WTC11 (cell line): ENCODE measurements at regions not wholly inside any gene's neighbourhood (a gene's known extent, or its start where the extent isn't known, plus 50 kb on each side); places are given as distances from the start of the nearest gene placed in this dataset.
A peak's percentile ranks its signal among the peaks of the same experiment; 100 is the strongest.

Experiments
- ATAC-seq: fragments of 200-7000 bp; cut with Tn5 transposase; 2 replicates; pipeline ENCODE4 v1.10.0; 2021; ENCODE audit warnings: mild to moderate bottlenecking, moderate library complexity
- CTCF ChIA-PET: fragments of 300-600 bp; sonication (Branson Sonifier 250); formaldehyde crosslinking; loops from one replicate; lab custom pipeline; 2021; ENCODE audit warnings: antibody characterized with exemption; lab: Charles Lee
- POLR2A ChIA-PET: fragments of 350-600 bp; sonication (Branson Sonifier 250); formaldehyde crosslinking; loops from one replicate; lab custom pipeline; 2021; ENCODE audit warnings: antibody characterized with exemption; lab: Charles Lee
- DNase-seq: peaks from one replicate; pipeline ENCODE4 v3.0.0; 2021; ENCODE audit warnings: low spot score
- H3K27ac Mint-ChIP-seq: 2 replicates; pipeline ENCODE4 v1.8.0; 2021; ENCODE audit warnings: mixed read lengths
- H3K27me3 Mint-ChIP-seq: 2 replicates; pipeline ENCODE4 v1.8.0; 2021; ENCODE audit warnings: low read depth, mild to moderate bottlenecking, moderate library complexity, mixed read lengths
- H3K36me3 Mint-ChIP-seq: 2 replicates; pipeline ENCODE4 v1.8.0; 2021; ENCODE audit warnings: mixed read lengths
- H3K4me1 Mint-ChIP-seq: 2 replicates; pipeline ENCODE4 v1.8.0; 2022; ENCODE audit warnings: mixed read lengths
- H3K4me3 Mint-ChIP-seq: 2 replicates; pipeline ENCODE4 v1.8.0; 2021; ENCODE audit warnings: mild to moderate bottlenecking, moderate library complexity, mixed read lengths
- H3K9me3 Mint-ChIP-seq: 2 replicates; pipeline ENCODE4 v1.8.0; 2021; ENCODE audit warnings: mixed read lengths
- ATF1 ChIP-seq: sonication (generic); formaldehyde crosslinking; IDR thresholded peaks from 2 replicates; pipeline ENCODE4 v1.8.1; 2023; ENCODE audit warnings: mild to moderate bottlenecking, moderate library complexity, missing genetic modification reagents
- ATF6 ChIP-seq: sonication (generic); formaldehyde crosslinking; IDR thresholded peaks from 2 replicates; pipeline ENCODE4 v1.8.1; 2023; ENCODE audit warnings: mild to moderate bottlenecking, missing genetic modification reagents
- E2F1 ChIP-seq: sonication (generic); formaldehyde crosslinking; IDR thresholded peaks from 2 replicates; pipeline ENCODE4 v1.8.0; 2022; ENCODE audit warnings: mild to moderate bottlenecking, missing genetic modification reagents
- E2F5 ChIP-seq: sonication (generic); formaldehyde crosslinking; IDR thresholded peaks from 2 replicates; pipeline ENCODE4 v1.8.1; 2022; ENCODE audit warnings: mild to moderate bottlenecking, moderate library complexity, missing genetic modification reagents
- ELF4 ChIP-seq: sonication (generic); formaldehyde crosslinking; IDR thresholded peaks from 2 replicates; pipeline ENCODE4 v1.8.1; 2022; ENCODE audit warnings: low read depth, mild to moderate bottlenecking, moderate library complexity, missing genetic modification reagents
- ETV6 ChIP-seq: sonication (generic); formaldehyde crosslinking; IDR thresholded peaks from 2 replicates; pipeline ENCODE4 v1.8.1; 2022; ENCODE audit warnings: mild to moderate bottlenecking, missing genetic modification reagents
- FOXK1 ChIP-seq: sonication (generic); formaldehyde crosslinking; IDR thresholded peaks from 2 replicates; pipeline ENCODE4 v1.8.0; 2022; ENCODE audit warnings: mild to moderate bottlenecking, moderate library complexity, missing genetic modification reagents
- IRF1 ChIP-seq: sonication (generic); formaldehyde crosslinking; IDR thresholded peaks from 2 replicates; pipeline ENCODE4 v1.8.0; 2023; ENCODE audit warnings: missing genetic modification reagents
- MAX ChIP-seq: sonication (generic); formaldehyde crosslinking; IDR thresholded peaks from 2 replicates; pipeline ENCODE4 v1.8.0; 2022; ENCODE audit warnings: mild to moderate bottlenecking, missing genetic modification reagents
- NR3C1 ChIP-seq: sonication (generic); formaldehyde crosslinking; conservative IDR thresholded peaks from 2 replicates; pipeline ENCODE4 v1.8.1; 2023; ENCODE audit warnings: low read depth, mild to moderate bottlenecking, missing genetic modification reagents
- ZBTB21 ChIP-seq: sonication (generic); formaldehyde crosslinking; IDR thresholded peaks from 2 replicates; pipeline ENCODE4 v1.8.1; 2023; ENCODE audit warnings: mild to moderate bottlenecking, missing genetic modification reagents, borderline replicate concordance
- ZNF281 ChIP-seq: sonication (generic); formaldehyde crosslinking; IDR thresholded peaks from 2 replicates; pipeline ENCODE4 v1.8.0; 2023; ENCODE audit warnings: mild to moderate bottlenecking, missing genetic modification reagents
- ZNF396 ChIP-seq: fragments of 250-450 bp; sonication (Bioruptor Pico); IDR thresholded peaks from 2 replicates; pipeline ENCODE4 v1.8.0; 2021; ENCODE audit warnings: mild to moderate bottlenecking, moderate library complexity, borderline replicate concordance

GRCh38 chr4:112978691-112979472 lies 70.6 kb upstream of the ANK2 start:
- POLR2A ChIA-PET: no interaction called here
- ATAC-seq: no peak
- DNase-seq: no peak
- H3K36me3 Mint-ChIP-seq: peaks cover 12% of the 10 kb centered on the region
- H3K9me3 Mint-ChIP-seq: peaks cover 12% of the 10 kb centered on the region
- H3K27ac Mint-ChIP-seq: no peak overlapping the region
- CTCF ChIA-PET: no interaction called here
- no peak for TF ChIP-seq NR3C1 (CRISPR knock-in tag)
- TF ChIP-seq ELF4 (CRISPR knock-in tag): no peak
- no peak for TF ChIP-seq E2F5 (CRISPR knock-in tag)
- TF ChIP-seq ATF1 (CRISPR knock-in tag): no peak
- no peak for TF ChIP-seq ZNF281 (CRISPR knock-in tag)
- no peak for TF ChIP-seq E2F1
- no peak for TF ChIP-seq IRF1
- no peak for TF ChIP-seq ETV6 (CRISPR knock-in tag)
- TF ChIP-seq ATF6 (CRISPR knock-in tag): no peak
- no peaks in the 10 kb centered on the region for H3K27me3 Mint-ChIP-seq
- peaks cover 7% of the 10 kb centered on the region for H3K4me1 Mint-ChIP-seq
- no peak overlapping the region for H3K4me3 Mint-ChIP-seq

- CTCF ChIA-PET: interaction anchor here (0.8 kb wide), 1 partner anchor 114 kb away, joined by 3 read pairs; no protein-coding TSS in a partner anchor
- H3K4me1 Mint-ChIP-seq: peaks cover 9% of the 10 kb centered on the region
- H3K4me3 Mint-ChIP-seq: no peak overlapping the region
- ATAC-seq: peak; percentile 69
- H3K9me3 Mint-ChIP-seq: peaks cover 16% of the 10 kb centered on the region
- H3K27me3 Mint-ChIP-seq: no peaks in the 10 kb centered on the region
- DNase-seq: peak; percentile 36
- TF ChIP-seq FOXK1 (CRISPR knock-in tag) (no peak), ZBTB21 (CRISPR knock-in tag) (no peak), MAX (CRISPR knock-in tag) (no peak), ZNF396 (CRISPR knock-in tag) (no peak)
- TF ChIP-seq, all 79 proteins: peak for 0
- POLR2A ChIA-PET: no interaction called here
- no peak overlapping the region for H3K27ac Mint-ChIP-seq
- H3K36me3 Mint-ChIP-seq: peaks cover 16% of the 10 kb centered on the region
These were observed 69.5 kb upstream of the ANK2 start for GRCh38 chr4:112979881-112980421.
